WTC11 (cell line): ENCODE measurements at regions not wholly inside any gene's neighbourhood (a gene's known extent, or its start where the extent isn't known, plus 50 kb on each side); places are given as distances from the start of the nearest gene placed in this dataset.

Experiments used
- ATAC-seq: fragments of 200-7000 bp; cut with Tn5 transposase; 2 replicates; pipeline ENCODE4 v1.10.0; 2021; ENCODE audit warnings: mild to moderate bottlenecking, moderate library complexity
- CTCF ChIA-PET: fragments of 300-600 bp; sonication (Branson Sonifier 250); formaldehyde crosslinking; loops from one replicate; lab custom pipeline; 2021; ENCODE audit warnings: antibody characterized with exemption; lab: Charles Lee
- POLR2A ChIA-PET: fragments of 350-600 bp; sonication (Branson Sonifier 250); formaldehyde crosslinking; loops from one replicate; lab custom pipeline; 2021; ENCODE audit warnings: antibody characterized with exemption; lab: Charles Lee
- DNase-seq: peaks from one replicate; pipeline ENCODE4 v3.0.0; 2021; ENCODE audit warnings: low spot score
- H3K27ac Mint-ChIP-seq: 2 replicates; pipeline ENCODE4 v1.8.0; 2021; ENCODE audit warnings: mixed read lengths
- H3K27me3 Mint-ChIP-seq: 2 replicates; pipeline ENCODE4 v1.8.0; 2021; ENCODE audit warnings: low read depth, mild to moderate bottlenecking, moderate library complexity, mixed read lengths
- H3K36me3 Mint-ChIP-seq: 2 replicates; pipeline ENCODE4 v1.8.0; 2021; ENCODE audit warnings: mixed read lengths
- H3K4me1 Mint-ChIP-seq: 2 replicates; pipeline ENCODE4 v1.8.0; 2022; ENCODE audit warnings: mixed read lengths
- H3K4me3 Mint-ChIP-seq: 2 replicates; pipeline ENCODE4 v1.8.0; 2021; ENCODE audit warnings: mild to moderate bottlenecking, moderate library complexity, mixed read lengths
- H3K9me3 Mint-ChIP-seq: 2 replicates; pipeline ENCODE4 v1.8.0; 2021; ENCODE audit warnings: mixed read lengths
- AFF4 ChIP-seq: sonication (generic); formaldehyde crosslinking; IDR thresholded peaks from 2 replicates; pipeline ENCODE4 v1.8.1; 2023; ENCODE audit warnings: mild to moderate bottlenecking, missing genetic modification reagents, borderline replicate concordance
- AR ChIP-seq: fragments of 250-450 bp; sonication (Bioruptor Pico); IDR thresholded peaks from 2 replicates; pipeline ENCODE4 v1.9.0; 2021; ENCODE audit warnings: mild to moderate bottlenecking
- CDX4 ChIP-seq: fragments of 250-450 bp; sonication (Bioruptor Pico); IDR thresholded peaks from 2 replicates; pipeline ENCODE4 v1.9.0; 2021; ENCODE audit warnings: moderate library complexity, mild to moderate bottlenecking, inconsistent platforms, borderline replicate concordance
- ERG ChIP-seq: fragments of 250-450 bp; sonication (Bioruptor Pico); IDR thresholded peaks from 2 replicates; pipeline ENCODE4 v1.8.0; 2021; ENCODE audit warnings: mild to moderate bottlenecking
- GABPB1 ChIP-seq: sonication (generic); formaldehyde crosslinking; IDR thresholded peaks from 2 replicates; pipeline ENCODE4 v1.8.1; 2023; ENCODE audit warnings: mild to moderate bottlenecking, missing genetic modification reagents
- HMGA2 ChIP-seq: fragments of 250-450 bp; sonication (Bioruptor Pico); IDR thresholded peaks from 2 replicates; pipeline ENCODE4 v1.4.0; 2021; ENCODE audit warnings: mild to moderate bottlenecking, moderate library complexity
- MLX ChIP-seq: sonication (generic); formaldehyde crosslinking; IDR thresholded peaks from 2 replicates; pipeline ENCODE4 v1.8.1; 2023; ENCODE audit warnings: mild to moderate bottlenecking, missing genetic modification reagents, moderate library complexity
- NFYB ChIP-seq: sonication (generic); formaldehyde crosslinking; conservative IDR thresholded peaks from 2 replicates; pipeline ENCODE4 v1.8.0; 2022; ENCODE audit warnings: low read depth, missing genetic modification reagents
- NR2C2 ChIP-seq: sonication (generic); formaldehyde crosslinking; IDR thresholded peaks from 2 replicates; pipeline ENCODE4 v1.8.0; 2022; ENCODE audit warnings: mild to moderate bottlenecking, missing genetic modification reagents
- RELA ChIP-seq: sonication (generic); formaldehyde crosslinking; IDR thresholded peaks from 2 replicates; pipeline ENCODE4 v1.8.1; 2022; ENCODE audit warnings: missing genetic modification reagents, mild to moderate bottlenecking, borderline replicate concordance
- SMAD4 ChIP-seq: sonication (generic); formaldehyde crosslinking; IDR thresholded peaks from 2 replicates; pipeline ENCODE4 v1.8.0; 2022; ENCODE audit warnings: mild to moderate bottlenecking, missing genetic modification reagents
- SP1 ChIP-seq: sonication (generic); formaldehyde crosslinking; conservative IDR thresholded peaks from 2 replicates; pipeline ENCODE4 v1.8.1; 2022; ENCODE audit warnings: missing genetic modification reagents
- USF2 ChIP-seq: sonication (generic); formaldehyde crosslinking; IDR thresholded peaks from 2 replicates; pipeline ENCODE4 v1.8.1; 2023; ENCODE audit warnings: mild to moderate bottlenecking, missing genetic modification reagents, moderate library complexity
- ZMAT4 ChIP-seq: fragments of 250-450 bp; sonication (Bioruptor Pico); IDR thresholded peaks from 2 replicates; pipeline ENCODE4 v1.9.0; 2021; ENCODE audit warnings: mild to moderate bottlenecking
- ZNF138 ChIP-seq: sonication (generic); formaldehyde crosslinking; conservative IDR thresholded peaks from 2 replicates; pipeline ENCODE4 v1.8.1; 2022; ENCODE audit warnings: mild to moderate bottlenecking, moderate library complexity, missing genetic modification reagents
- TF ChIP-seq, protein P1 (sequence below): sonication (generic); formaldehyde crosslinking; IDR thresholded peaks from 2 replicates; pipeline ENCODE4 v1.8.1; 2022; ENCODE audit warnings: low read depth, mild to moderate bottlenecking, moderate library complexity, missing genetic modification reagents, borderline replicate concordance
- TF ChIP-seq, protein P2 (sequence below): sonication (generic); formaldehyde crosslinking; IDR thresholded peaks from 2 replicates; pipeline ENCODE4 v1.8.1; 2022; ENCODE audit warnings: mild to moderate bottlenecking, moderate library complexity, missing genetic modification reagents
- TF ChIP-seq, protein P3 (sequence below): fragments of 250-450 bp; sonication (Bioruptor Pico); conservative IDR thresholded peaks from 2 replicates; pipeline ENCODE4 v1.9.0; 2021; ENCODE audit warnings: mild to moderate bottlenecking

DNA sequence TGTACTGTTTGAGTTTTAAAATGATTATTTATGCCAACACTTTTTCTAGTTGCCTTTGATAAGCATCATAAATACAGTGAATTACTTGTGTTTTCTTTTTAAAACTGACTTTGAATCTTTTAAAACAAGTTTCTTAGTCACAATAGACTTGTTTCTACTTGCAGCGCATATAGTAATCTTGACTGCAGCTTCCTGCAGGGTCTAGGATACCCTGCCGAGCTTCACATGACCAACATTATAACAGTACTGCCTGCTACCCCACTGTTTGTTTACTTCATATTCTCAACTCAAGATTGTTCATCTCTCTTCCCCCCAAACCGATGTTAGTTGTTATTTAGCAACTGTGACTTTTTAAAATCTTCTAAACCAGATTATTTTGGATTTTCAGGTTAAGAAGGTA, 751.3 kb upstream of the NEGR1 start:
- Mint-ChIP-seq H3K27me3 (no peaks in the 10 kb centered on the region), H3K36me3 (no peaks in the 10 kb centered on the region), H3K4me1 (peaks cover 42% of the 10 kb centered on the region), H3K9me3 (no peaks in the 10 kb centered on the region), H3K4me3 (0 out of 2 replicates have a peak overlapping the region, but pooled peaks have one; percentile 25), H3K27ac (peak overlapping the region; percentile 96)
- ChIA-PET POLR2A (no interaction called here), CTCF (no interaction called here)
- ATAC-seq: peak; percentile 74
- TF ChIP-seq NR2C2 (no peak), USF2 (CRISPR knock-in tag) (peak; percentile 44), RELA (no peak), ERG (no peak)
- DNase-seq: no peak

GRCh38 chr1:73029571-73029970, 747.2 kb upstream of the NEGR1 start:
- CTCF ChIA-PET: no interaction called here
- POLR2A ChIA-PET: no interaction called here
- TF ChIP-seq, protein P1, sequence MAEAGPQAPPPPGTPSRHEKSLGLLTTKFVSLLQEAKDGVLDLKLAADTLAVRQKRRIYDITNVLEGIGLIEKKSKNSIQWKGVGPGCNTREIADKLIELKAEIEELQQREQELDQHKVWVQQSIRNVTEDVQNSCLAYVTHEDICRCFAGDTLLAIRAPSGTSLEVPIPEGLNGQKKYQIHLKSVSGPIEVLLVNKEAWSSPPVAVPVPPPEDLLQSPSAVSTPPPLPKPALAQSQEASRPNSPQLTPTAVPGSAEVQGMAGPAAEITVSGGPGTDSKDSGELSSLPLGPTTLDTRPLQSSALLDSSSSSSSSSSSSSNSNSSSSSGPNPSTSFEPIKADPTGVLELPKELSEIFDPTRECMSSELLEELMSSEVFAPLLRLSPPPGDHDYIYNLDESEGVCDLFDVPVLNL (CRISPR knock-in tag): no peak
- TF ChIP-seq, protein P2, sequence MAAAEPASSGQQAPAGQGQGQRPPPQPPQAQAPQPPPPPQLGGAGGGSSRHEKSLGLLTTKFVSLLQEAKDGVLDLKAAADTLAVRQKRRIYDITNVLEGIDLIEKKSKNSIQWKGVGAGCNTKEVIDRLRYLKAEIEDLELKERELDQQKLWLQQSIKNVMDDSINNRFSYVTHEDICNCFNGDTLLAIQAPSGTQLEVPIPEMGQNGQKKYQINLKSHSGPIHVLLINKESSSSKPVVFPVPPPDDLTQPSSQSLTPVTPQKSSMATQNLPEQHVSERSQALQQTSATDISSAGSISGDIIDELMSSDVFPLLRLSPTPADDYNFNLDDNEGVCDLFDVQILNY (CRISPR knock-in tag): no peak
- TF ChIP-seq AR (CRISPR knock-in tag) (no peak), AFF4 (CRISPR knock-in tag) (no peak), HMGA2 (no peak), ZNF138 (no peak), SP1 (CRISPR knock-in tag) (no peak), MLX (CRISPR knock-in tag) (no peak), SMAD4 (CRISPR knock-in tag) (no peak), GABPB1 (CRISPR knock-in tag) (no peak), ZMAT4 (CRISPR knock-in tag) (no peak), CDX4 (no peak), NFYB (no peak)
- TF ChIP-seq, protein P3, sequence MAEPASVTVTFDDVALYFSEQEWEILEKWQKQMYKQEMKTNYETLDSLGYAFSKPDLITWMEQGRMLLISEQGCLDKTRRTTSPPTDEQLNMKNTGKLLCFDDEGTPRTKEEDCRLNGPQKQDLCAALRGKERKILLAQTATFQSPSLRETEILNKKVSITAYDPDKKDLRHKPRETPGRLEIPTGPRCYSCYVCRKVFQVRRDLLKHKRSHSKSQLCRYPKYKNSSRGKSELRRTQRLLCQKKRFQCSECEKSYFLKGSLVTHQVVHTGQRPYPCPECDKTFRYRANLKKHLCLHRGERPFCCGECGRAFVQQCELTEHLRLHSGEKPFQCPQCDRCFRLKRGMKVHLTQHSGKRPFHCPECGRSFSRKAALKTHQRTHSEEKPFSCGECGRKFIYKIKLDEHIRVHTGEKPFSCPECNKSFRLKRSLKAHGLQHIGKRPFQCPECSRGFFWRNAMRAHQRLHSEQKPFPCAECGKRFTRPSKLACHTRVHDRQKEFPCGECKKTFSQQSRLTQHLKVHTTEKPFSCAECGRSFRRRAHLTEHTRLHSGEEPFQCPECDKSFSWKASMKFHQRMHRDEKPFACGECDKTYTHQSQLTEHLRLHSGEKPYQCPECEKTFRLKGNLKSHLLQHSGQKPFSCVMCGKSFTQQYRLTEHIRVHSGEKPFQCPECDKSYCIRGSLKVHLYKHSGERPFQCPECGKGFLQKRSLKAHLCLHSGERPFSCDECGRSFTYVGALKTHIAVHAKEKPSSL: no peak

More at GRCh38 chr1:73029571-73029970, 747.2 kb upstream of the NEGR1 start:
- no peak overlapping the region for H3K27ac Mint-ChIP-seq
- peaks cover 25% of the 10 kb centered on the region for H3K4me1 Mint-ChIP-seq
- no peaks in the 10 kb centered on the region for H3K36me3 Mint-ChIP-seq
- no peak for DNase-seq
- ATAC-seq: no peak
- H3K27me3 Mint-ChIP-seq: no peaks in the 10 kb centered on the region
- no peak overlapping the region for H3K4me3 Mint-ChIP-seq
- H3K9me3 Mint-ChIP-seq: no peaks in the 10 kb centered on the region
